Heart left ventricle (tissue), 16 donors: ENCODE measurements at regions not wholly inside any gene's neighbourhood (a gene's known extent, or its start where the extent isn't known, plus 50 kb on each side); places are given as distances from the start of the nearest gene placed in this dataset.

Experiments used
- ATAC-seq, 4 donors: fragments of 200-7000 bp; cut with Tn5 transposase; one replicate each; pipeline ENCODE4 v1.9.1; 2020 to 2022; ENCODE audit warnings: moderate library complexity in 4 of 4, mild to moderate bottlenecking in 3 of 4, moderate number of reproducible peaks in 1 of 4
- DNase-seq, 5 donors: peaks; one replicate each; pipeline ENCODE4 v3.0.0-alpha.2; 2020
- H3K27ac ChIP-seq, 12 donors: fragments of 200-600 bp; sonication (generic) in 4 of 12; one replicate each; pipeline versions ENCODE4 v1.5.0 to v1.8.0; 2016 to 2022; ENCODE audit warnings: mild to moderate bottlenecking in 2 of 12
- H3K27me3 ChIP-seq, 9 donors: fragments of 200-600 bp; sonication (generic) in 2 of 9; one replicate each; pipeline versions ENCODE4 v1.5.1 to v1.8.0; 2016 to 2022; ENCODE audit warnings: mild to moderate bottlenecking in 3 of 9
- H3K36me3 ChIP-seq, 9 donors: fragments of 200-600 bp; sonication (generic) in 2 of 9; one replicate each; pipeline versions ENCODE4 v1.5.0 to v1.8.0; 2018 to 2022; ENCODE audit warnings: mild to moderate bottlenecking in 2 of 9
- H3K4me1 ChIP-seq, 12 donors: fragments of 200-600 bp; sonication (generic) in 4 of 12; one replicate each; pipeline versions ENCODE4 v1.5.0 to v1.8.0; 2016 to 2022; ENCODE audit warnings: mild to moderate bottlenecking in 3 of 12
- H3K4me3 ChIP-seq, 12 donors: fragments of 200-600 bp; sonication (generic) in 4 of 12; one replicate each; pipeline versions ENCODE4 v1.5.0 to v1.8.0; 2017 to 2022; ENCODE audit warnings: mild to moderate bottlenecking in 9 of 12, moderate library complexity in 4 of 12
- H3K9me3 ChIP-seq, 12 donors: fragments of 200-600 bp; sonication (generic) in 4 of 12; one replicate each; pipeline versions ENCODE4 v1.5.0 to v1.8.0; 2016 to 2022; ENCODE audit warnings: mild to moderate bottlenecking in 1 of 12
- CTCF ChIP-seq, 12 donors: fragments of 200-600 bp; sonication (generic) in 4 of 12; IDR thresholded peaks; one replicate each; pipeline versions ENCODE4 v1.5.0 to v1.8.0; 2018 to 2022; ENCODE audit warnings: antibody characterized with exemption in 12 of 12, mild to moderate bottlenecking in 5 of 12
- POLR2A ChIP-seq, 2 donors: fragments of 450-650 bp; IDR thresholded peaks; one replicate each; pipeline ENCODE4 v1.6.1; 2017; ENCODE audit warnings: antibody characterized with exemption in 2 of 2, mild to moderate bottlenecking in 2 of 2, moderate library complexity in 2 of 2
- WGBS, 4 donors: extraction: QIAGEN DNeasy Blood & Tissue Kit in 2 of 4; methylation state at CpG; one replicate each; pipeline versions ENCODE4 v1.1.5 to v1.1.7; 2013 to 2018; 5-methylcytosine and 5-hydroxymethylcytosine counted together
- intact Hi-C, 10 donors: fragments of 100-400 bp; cut with DNase I; formaldehyde crosslinking; loops; one replicate each; pipeline versions ENCODE4 v1.11.1 to v1.14.2; 2022
- donor health status: ischemic (EF 13 %, LVEDD 7.1; RV severe dilation, severe dysfunction).
- donor health status: healthy with polysubstance abuse.
- donor health status: DM: no; HTN: yes; CAD: no.
- donor health status: DM: no; HTN: no; CAD: no.
- donor health status: ischemic (EF 25% LVEDD 6.9; RV normal size, moderate dysfunction).
- donor health status: ischemic (EF 25% LVEDD 5.7; RV mildly dilated, moderate dysfunction).
- donor health status: healthy.
- donor health status: DM: yes; HTN: yes; CAD: no.
- donor health status: ischemic (EF 35%, LVEDD 5.7; RV mildly dilated, moderate dysfunction).
- donor health status: nonischemic (EF 11% LVEDD 7.7; RV severe dilation, severe dysfunction).
- donor health status: DM: yes; HTN: yes; CAD: no.
- donor health status: PGD.
- donor health status: ischemic (EF 29% LVEDD 5.4; RV normal size, mild dysfunction).
- donor health status: nonischemic (EF 23%, LVEDD 6.1; RV moderate dilation, normal function).

DNA sequence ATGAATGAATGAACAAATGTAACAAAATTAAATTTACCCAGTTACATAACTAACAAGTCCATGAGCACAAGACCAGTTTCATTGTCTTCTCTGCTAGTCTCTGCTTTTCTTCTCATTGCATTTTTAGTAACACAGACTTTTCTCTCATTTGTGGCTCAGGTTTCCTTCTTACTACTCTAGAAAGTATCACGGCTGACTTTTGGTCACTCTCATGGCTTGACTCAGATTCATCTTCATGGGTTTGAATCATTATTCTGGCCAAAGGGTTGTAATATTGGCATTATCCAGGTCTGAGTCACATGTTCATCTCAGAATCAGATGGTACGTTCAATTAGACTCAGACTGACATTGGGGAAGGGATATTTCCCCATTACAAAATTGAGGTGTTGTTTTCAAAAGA lies 121.5 kb upstream of the SATB1 start:
- DNase-seq, result no peak
- Histone ChIP-seq H3K4me1 (no peaks in the 10 kb centered on the region), H3K9me3 (no peaks in the 10 kb centered on the region), H3K36me3 (no peaks in the 10 kb centered on the region), H3K27me3 (no peaks in the 10 kb centered on the region), H3K4me3 (no peak overlapping the region), H3K27ac (no peak overlapping the region)
- intact Hi-C loops, result no loop called here
- TF ChIP-seq CTCF (IDR thresholded peaks at IDR 0.05) (no peak), POLR2A (IDR thresholded peaks at IDR 0.05) (no peak)
- ATAC-seq, result no peak
- 82 to 94% (median 90%) methylated on average over 2 of the region's 2 CpGs for WGBS, 4 donors

- no peak for DNase-seq
- no peak for TF ChIP-seq POLR2A (IDR thresholded peaks at IDR 0.05)
- TF ChIP-seq CTCF (IDR thresholded peaks at IDR 0.05), result no peak
- no peaks in the 10 kb centered on the region for H3K9me3 ChIP-seq
- H3K27ac ChIP-seq, result no peak overlapping the region
- H3K36me3 ChIP-seq, result no peaks in the 10 kb centered on the region
- H3K4me3 ChIP-seq, result no peak overlapping the region
- H3K27me3 ChIP-seq, result no peaks in the 10 kb centered on the region
- H3K4me1 ChIP-seq, result no peaks in the 10 kb centered on the region
- intact Hi-C loops, result no loop called here
- no peak for ATAC-seq
- WGBS, 4 donors, result 63 to 77% (median 68%) methylated on average over 4 of the region's 4 CpGs
Measured at GRCh38 chr3:18544146-18544545, 119.0 kb upstream of the SATB1 start.

GRCh38 chr3:18538463-18539230 lies 113.5 kb upstream of the SATB1 start:
- no peaks in the 10 kb centered on the region for H3K36me3 ChIP-seq
- no peaks in the 10 kb centered on the region for H3K4me1 ChIP-seq
- WGBS, 4 donors, result 79 to 84% (median 79%) methylated on average over 7 of the region's 7 CpGs
- TF ChIP-seq POLR2A (IDR thresholded peaks at IDR 0.05) (no peak), CTCF (IDR thresholded peaks at IDR 0.05) (no peak)
- intact Hi-C loops, result no loop called here
- no peak overlapping the region for H3K27ac ChIP-seq
- H3K27me3 ChIP-seq, result no peaks in the 10 kb centered on the region
- H3K9me3 ChIP-seq, result no peaks in the 10 kb centered on the region
- DNase-seq (no peak), ATAC-seq (no peak)
- H3K4me3 ChIP-seq, result no peak overlapping the region

GRCh38 chr3:18533039-18533438 lies 107.9 kb upstream of the SATB1 start:
- 66 to 89% (median 86%) methylated on average over 2 of the region's 2 CpGs for WGBS, 4 donors
- no peak for TF ChIP-seq POLR2A (IDR thresholded peaks at IDR 0.05)
- no peak for TF ChIP-seq CTCF (IDR thresholded peaks at IDR 0.05)
- H3K27me3 ChIP-seq, result no peaks in the 10 kb centered on the region
- no peak overlapping the region for H3K4me3 ChIP-seq
- no peaks in the 10 kb centered on the region for H3K36me3 ChIP-seq
- H3K4me1 ChIP-seq, result no peaks in the 10 kb centered on the region
- H3K9me3 ChIP-seq, result no peaks in the 10 kb centered on the region
- intact Hi-C loops, result no loop called here
- DNase-seq (no peak), ATAC-seq (no peak)
- no peak overlapping the region for H3K27ac ChIP-seq
